ENCODE measurements at regions not wholly inside any gene's neighbourhood (a gene's known extent, or its start where the extent isn't known, plus 50 kb on each side); places are given as distances from the start of the nearest gene placed in this dataset.

DNA sequence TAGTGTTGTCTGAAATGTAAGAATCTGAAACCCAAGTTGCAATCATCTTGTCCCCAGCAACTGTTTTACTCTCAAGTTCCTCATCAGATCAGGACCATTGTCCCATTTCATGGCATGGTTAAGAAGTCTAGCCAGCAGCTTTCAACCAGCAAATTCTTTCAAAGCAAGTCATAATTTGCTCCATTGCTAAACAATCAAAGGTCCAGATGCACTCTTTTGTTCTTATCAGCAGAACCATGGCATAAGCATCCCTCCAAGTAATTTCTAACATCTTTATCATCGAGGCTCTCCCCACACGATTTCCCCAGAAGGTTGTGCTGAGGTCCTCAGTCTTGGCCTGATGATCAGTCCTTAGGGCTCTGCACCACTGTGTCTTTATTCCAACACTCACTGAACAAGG lies 67.5 kb upstream of the APCDD1 start:
- H3K4me1 ChIP-seq (ENCODE audit: insufficient read depth, low read length): no peaks in the 10 kb centered on the region

More for the DNA sequence above, 67.5 kb upstream of the APCDD1 start:
- no peak overlapping the region for H3K23ac ChIP-seq (ENCODE audit: insufficient read length, low read depth, low read length)
- H3K79me2 ChIP-seq (ENCODE audit: insufficient read depth, low read length): no peaks in the 10 kb centered on the region
- DNase-seq: no peak
- no peak overlapping the region for H3K4ac ChIP-seq (ENCODE audit: low read depth, low read length)
- H3K56ac ChIP-seq (ENCODE audit: insufficient read length, low read depth, low read length): no peak overlapping the region
- no peak overlapping the region for H2BK20ac ChIP-seq (ENCODE audit: low read depth, low read length, poor library complexity, severe bottlenecking)
- no peak overlapping the region for H3K27ac Mint-ChIP-seq
- no peak overlapping the region for H3T11ph ChIP-seq (ENCODE audit: low read length)
- H3K18ac ChIP-seq (ENCODE audit: insufficient read length, low read depth, low read length): no peak overlapping the region
- no peak overlapping the region for H2BK5ac ChIP-seq (ENCODE audit: insufficient read length, low read length)
- H3K4me2 ChIP-seq (ENCODE audit: insufficient read depth, insufficient read length, low read length): no peak overlapping the region
- TF ChIP-seq, protein P1, sequence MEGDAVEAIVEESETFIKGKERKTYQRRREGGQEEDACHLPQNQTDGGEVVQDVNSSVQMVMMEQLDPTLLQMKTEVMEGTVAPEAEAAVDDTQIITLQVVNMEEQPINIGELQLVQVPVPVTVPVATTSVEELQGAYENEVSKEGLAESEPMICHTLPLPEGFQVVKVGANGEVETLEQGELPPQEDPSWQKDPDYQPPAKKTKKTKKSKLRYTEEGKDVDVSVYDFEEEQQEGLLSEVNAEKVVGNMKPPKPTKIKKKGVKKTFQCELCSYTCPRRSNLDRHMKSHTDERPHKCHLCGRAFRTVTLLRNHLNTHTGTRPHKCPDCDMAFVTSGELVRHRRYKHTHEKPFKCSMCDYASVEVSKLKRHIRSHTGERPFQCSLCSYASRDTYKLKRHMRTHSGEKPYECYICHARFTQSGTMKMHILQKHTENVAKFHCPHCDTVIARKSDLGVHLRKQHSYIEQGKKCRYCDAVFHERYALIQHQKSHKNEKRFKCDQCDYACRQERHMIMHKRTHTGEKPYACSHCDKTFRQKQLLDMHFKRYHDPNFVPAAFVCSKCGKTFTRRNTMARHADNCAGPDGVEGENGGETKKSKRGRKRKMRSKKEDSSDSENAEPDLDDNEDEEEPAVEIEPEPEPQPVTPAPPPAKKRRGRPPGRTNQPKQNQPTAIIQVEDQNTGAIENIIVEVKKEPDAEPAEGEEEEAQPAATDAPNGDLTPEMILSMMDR (conservative IDR thresholded peaks at IDR 0.05): no peak
- no peak overlapping the region for H3K9ac ChIP-seq (ENCODE audit: extremely low read depth, insufficient read length, low read length)
- H4K20me1 ChIP-seq (ENCODE audit: control insufficient read depth, insufficient read depth, insufficient read length): no peaks in the 10 kb centered on the region
- no peak overlapping the region for H2BK15ac ChIP-seq (ENCODE audit: low read depth, low read length)
- H4K91ac ChIP-seq (ENCODE audit: insufficient read length, low read depth, low read length): no peak overlapping the region
- no peaks in the 10 kb centered on the region for H3K79me1 ChIP-seq (ENCODE audit: insufficient read depth, low read depth, low read length, poor library complexity, severe bottlenecking)
- H2BK12ac ChIP-seq (ENCODE audit: insufficient read length, low read depth, low read length): no peak overlapping the region
- H3K27me3 ChIP-seq (ENCODE audit: insufficient read depth, low read length): no peaks in the 10 kb centered on the region; the same call in 1 of the 2 replicates
- no peak overlapping the region for H4K5ac ChIP-seq (ENCODE audit: insufficient read length, low read depth, low read length)
- H3K27me3 Mint-ChIP-seq (ENCODE audit: low read depth): peaks cover 7% of the 10 kb centered on the region
- H2AK5ac ChIP-seq (ENCODE audit: insufficient read length, low read length): no peak overlapping the region
- no peak overlapping the region for H3K14ac ChIP-seq (ENCODE audit: insufficient read depth, low read length)
- no peak overlapping the region for H3K4me3 Mint-ChIP-seq
- no CpG with 5 or more reads among the region's 2 CpGs for WGBS (ENCODE audit: extremely low coverage, insufficient read length, low lambda C conversion rate)
- H3K36me3 Mint-ChIP-seq (ENCODE audit: insufficient read depth in 1 of 3, low read depth in 3 of 3): no peaks in the 10 kb centered on the region; a peak in 1 of 7 replicates
- no peak overlapping the region for H4K8ac ChIP-seq (replicated peaks; ENCODE audit: insufficient read length, low read depth, low read length)
- peaks cover 0 to 4% of the 10 kb centered on the region in 2 experiments; a peak in 2 of 4 replicates for H3K4me1 Mint-ChIP-seq
- H3K27ac ChIP-seq (ENCODE audit: insufficient read length, low read depth, low read length): no peak overlapping the region
- no peaks in the 10 kb centered on the region for H3K23me2 ChIP-seq (ENCODE audit: insufficient read length, low read depth, low read length, poor library complexity, severe bottlenecking)
- H3K9me3 ChIP-seq (ENCODE audit: control insufficient read depth, low read depth, low read length): no peaks in the 10 kb centered on the region
- H2AFZ ChIP-seq (ENCODE audit: low read length): no peak overlapping the region
- peaks cover 0 to 2% of the 10 kb centered on the region in 2 experiments; a peak in 2 of 5 replicates for H3K9me3 Mint-ChIP-seq
- H2BK120ac ChIP-seq (ENCODE audit: low read depth, low read length, poor library complexity, severe bottlenecking): no peak overlapping the region

All from H9 (cell line).